GM19238 (cell line): ENCODE measurements at regions not wholly inside any gene's neighbourhood (a gene's known extent, or its start where the extent isn't known, plus 50 kb on each side); places are given as distances from the start of the nearest gene placed in this dataset.

Experiments
- DNase-seq: peaks from one replicate; pipeline ENCODE4 v3.0.0; 2011; ENCODE audit warnings: low spot score; ENCODE audit not compliant: insufficient read length

DNA sequence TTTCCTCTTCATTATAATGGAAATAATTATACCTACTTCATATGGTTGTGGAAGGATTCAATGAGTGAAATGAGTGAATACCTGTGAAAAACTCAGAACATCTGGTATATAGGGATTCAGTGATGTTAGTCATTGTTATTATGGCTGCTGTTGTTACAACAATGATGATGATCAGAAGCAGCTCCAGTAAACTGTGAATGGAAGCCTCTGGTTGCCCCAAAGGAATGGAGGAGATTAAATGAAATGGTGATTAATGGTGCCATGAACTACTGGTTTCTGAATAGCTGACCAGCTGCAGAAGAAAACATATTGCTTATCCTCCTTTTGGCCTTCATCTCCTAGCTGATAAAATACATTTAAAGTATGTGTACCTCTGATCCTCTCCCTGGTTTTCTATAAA lies 372.0 kb downstream of the ARHGEF28 start:
- DNase-seq, result no peak

DNA sequence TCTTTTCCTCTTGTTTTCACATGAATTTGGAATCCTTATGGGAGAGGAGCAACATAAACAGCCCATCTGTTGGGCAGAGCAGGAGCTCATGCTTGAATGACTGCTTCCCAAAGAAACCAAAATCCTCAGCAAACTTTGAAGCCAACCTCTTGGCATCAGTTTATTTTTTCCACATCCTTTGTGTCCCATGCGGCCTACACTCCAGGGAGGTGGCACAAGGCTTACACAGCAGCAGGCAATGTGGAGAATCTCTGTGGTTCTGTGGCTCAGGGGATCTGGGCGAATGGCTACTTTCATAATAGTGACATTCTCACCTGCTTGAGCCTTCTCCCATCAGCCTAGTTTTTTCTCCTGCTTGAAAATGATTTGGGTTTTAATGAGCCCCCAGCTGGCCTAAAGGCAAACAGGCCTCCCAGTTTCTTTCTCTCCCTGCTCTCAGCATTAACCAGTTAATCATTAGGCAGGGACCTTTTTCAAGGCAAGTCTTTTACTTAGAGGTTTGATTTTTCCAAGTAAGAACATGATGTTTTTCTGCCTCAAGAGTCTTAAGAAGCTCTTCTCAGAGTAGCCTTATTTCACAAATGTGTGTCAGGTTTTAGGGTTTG lies 370.3 kb downstream of the ARHGEF28 start:
- no peak for DNase-seq

DNA sequence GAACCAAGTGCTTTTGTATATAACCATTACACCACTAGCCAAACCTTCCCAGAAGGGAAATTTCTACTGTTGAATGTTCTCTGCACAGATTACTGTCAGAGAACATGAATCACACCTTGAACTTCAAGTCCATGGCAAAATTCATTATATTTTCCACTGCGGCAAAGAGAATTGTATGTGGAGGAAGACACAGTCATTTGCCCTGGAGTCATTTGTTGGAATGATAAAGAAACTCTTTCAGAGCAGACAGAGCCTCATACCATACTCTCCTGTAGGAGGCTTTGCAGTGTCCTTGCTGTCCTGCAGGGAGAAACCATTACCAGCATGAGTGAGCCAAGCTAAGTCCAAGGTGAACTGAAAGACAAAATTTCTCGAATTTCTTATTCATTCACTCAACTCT lies 369.0 kb downstream of the ARHGEF28 start:
- DNase-seq, result no peak
